IPS DF 6.9 (cell line): ENCODE measurements at regions not wholly inside any gene's neighbourhood (a gene's known extent, or its start where the extent isn't known, plus 50 kb on each side); places are given as distances from the start of the nearest gene placed in this dataset.

ENCODE experiments used
- DNase-seq: peaks from one replicate; pipeline ENCODE4 v3.0.0-alpha.2; 2013; ENCODE audit warnings: low read depth, low spot score
- H3K27ac ChIP-seq: one replicate; pipeline ENCODE4 v1.5.1; 2013; ENCODE audit warnings: low read length, control low read depth
- H3K27me3 ChIP-seq: 2 replicates; pipeline ENCODE4 v1.6.1; 2013; ENCODE audit warnings: mild to moderate bottlenecking, low read length; ENCODE audit not compliant: control insufficient read depth, insufficient read depth
- H3K36me3 ChIP-seq: 2 replicates; pipeline ENCODE4 v1.6.1; 2013; ENCODE audit warnings: low read length; ENCODE audit not compliant: control insufficient read depth, insufficient read depth
- H3K4me1 ChIP-seq: 2 replicates; pipeline ENCODE4 v1.6.1; 2013; ENCODE audit warnings: low read length; ENCODE audit not compliant: control insufficient read depth, insufficient read depth
- H3K4me3 ChIP-seq: 2 replicates; pipeline ENCODE4 v1.5.1; 2013; ENCODE audit warnings: mild to moderate bottlenecking, low read length
- H3K9me3 ChIP-seq: 2 replicates; pipeline ENCODE4 v1.6.1; 2013; ENCODE audit warnings: low read length, inconsistent platforms; ENCODE audit not compliant: control insufficient read depth, insufficient read depth
- WGBS: extraction: QIAGEN DNeasy Blood & Tissue Kit; methylation state at CpG from one replicate; pipeline ENCODE4 v1.1.7; 2013; ENCODE audit warnings: mixed read lengths, missing lambda C conversion rate; ENCODE audit not compliant: insufficient read length, insufficient coverage; 5-methylcytosine and 5-hydroxymethylcytosine counted together

DNA sequence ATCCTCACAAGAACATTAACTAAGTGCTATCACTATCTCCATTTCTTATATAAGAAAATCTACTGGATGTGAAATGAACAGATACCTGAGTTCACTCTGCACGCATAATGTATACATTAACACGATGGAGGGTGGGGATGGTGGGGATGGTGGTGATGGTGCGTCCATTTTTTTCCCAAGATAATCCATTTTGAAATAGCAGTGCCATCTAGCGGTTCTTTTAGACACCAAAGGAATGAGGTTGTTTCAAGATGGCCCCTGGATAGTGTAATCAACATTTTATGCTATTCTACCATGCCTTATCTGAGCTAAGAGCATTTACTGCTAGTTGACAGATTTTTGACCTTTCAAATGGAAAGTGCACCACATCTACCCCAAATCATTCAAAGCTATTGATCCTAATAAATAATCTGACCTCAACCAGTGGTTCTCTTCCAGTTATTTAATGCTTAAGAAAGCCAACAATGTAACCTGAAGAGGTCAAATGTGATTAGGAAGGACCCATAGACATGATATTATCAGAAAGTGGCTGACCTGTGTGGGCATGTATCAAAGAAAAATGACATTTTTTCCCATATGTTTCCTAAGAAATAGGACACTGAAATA lies 714.7 kb upstream of the TENM4 start:
- no peaks in the 10 kb centered on the region for H3K36me3 ChIP-seq
- DNase-seq: no peak
- no peak overlapping the region for H3K27ac ChIP-seq
- peaks cover 3% of the 10 kb centered on the region; the same call in 1 of the 2 replicates for H3K4me1 ChIP-seq
- WGBS: no CpG with 5 or more reads among the region's 4 CpGs
- H3K9me3 ChIP-seq: no peaks in the 10 kb centered on the region
- H3K4me3 ChIP-seq: no peak overlapping the region
- H3K27me3 ChIP-seq: no peaks in the 10 kb centered on the region

DNA sequence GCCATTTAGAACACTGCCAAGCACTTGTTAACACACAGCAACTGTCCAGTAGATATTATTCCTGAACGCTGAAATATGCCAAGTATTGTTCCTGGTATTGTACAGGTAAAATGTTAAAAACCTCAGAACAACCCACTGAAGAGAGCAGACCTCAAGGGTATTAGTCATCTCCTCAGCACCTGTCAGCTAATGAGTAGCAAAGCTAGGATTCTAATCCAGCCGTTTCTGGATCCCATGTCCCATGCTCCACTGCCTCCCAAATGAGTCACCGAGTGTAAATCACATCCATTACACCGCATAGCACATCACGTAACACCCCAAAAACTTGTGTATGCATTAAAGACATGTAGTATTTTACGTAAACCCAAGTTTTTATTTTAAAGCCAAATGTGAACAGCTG lies 705.4 kb upstream of the TENM4 start:
- no peaks in the 10 kb centered on the region for H3K27me3 ChIP-seq
- H3K27ac ChIP-seq: no peak overlapping the region
- WGBS: no CpG with 5 or more reads among the region's 6 CpGs
- H3K36me3 ChIP-seq: no peaks in the 10 kb centered on the region
- DNase-seq: no peak
- no peaks in the 10 kb centered on the region for H3K4me1 ChIP-seq
- H3K9me3 ChIP-seq: no peaks in the 10 kb centered on the region
- no peak overlapping the region for H3K4me3 ChIP-seq

DNA sequence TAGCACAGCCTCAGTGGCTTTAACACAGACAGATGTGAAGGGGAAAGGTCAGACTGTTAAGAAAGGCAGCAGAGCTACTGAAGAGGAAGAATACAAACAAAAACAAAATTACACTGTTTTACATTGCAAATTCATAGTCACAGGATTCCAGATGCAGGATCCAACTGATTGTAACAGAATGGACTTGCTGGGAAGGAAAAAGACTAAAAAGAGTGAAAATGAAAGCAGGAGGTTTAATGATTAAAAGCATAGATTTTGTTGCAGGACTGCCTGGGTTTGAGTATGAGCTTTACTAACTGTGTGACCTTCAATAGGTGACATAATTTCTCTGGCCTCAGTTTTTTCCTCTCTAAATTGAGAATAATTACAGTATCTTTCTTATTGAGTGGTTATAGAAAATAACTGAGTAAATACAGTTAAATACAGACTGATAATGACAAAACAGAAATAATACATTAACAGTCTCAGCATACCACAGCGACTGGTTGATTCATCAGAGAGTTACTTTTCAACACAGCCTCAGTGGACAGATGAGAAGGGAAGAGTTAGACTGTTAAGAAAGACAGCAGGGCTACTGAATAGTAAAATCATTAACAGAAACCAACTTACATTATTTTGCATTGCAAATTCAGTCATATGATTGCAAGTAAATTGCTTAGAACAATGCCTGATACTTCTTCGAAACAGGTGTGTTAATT lies 704.2 kb upstream of the TENM4 start:
- Histone ChIP-seq H3K36me3 (no peaks in the 10 kb centered on the region), H3K27me3 (no peaks in the 10 kb centered on the region), H3K9me3 (no peaks in the 10 kb centered on the region), H3K4me3 (no peak overlapping the region), H3K27ac (no peak overlapping the region), H3K4me1 (no peaks in the 10 kb centered on the region)
- no CpG with 5 or more reads among the region's 2 CpGs for WGBS
- no peak for DNase-seq

DNA sequence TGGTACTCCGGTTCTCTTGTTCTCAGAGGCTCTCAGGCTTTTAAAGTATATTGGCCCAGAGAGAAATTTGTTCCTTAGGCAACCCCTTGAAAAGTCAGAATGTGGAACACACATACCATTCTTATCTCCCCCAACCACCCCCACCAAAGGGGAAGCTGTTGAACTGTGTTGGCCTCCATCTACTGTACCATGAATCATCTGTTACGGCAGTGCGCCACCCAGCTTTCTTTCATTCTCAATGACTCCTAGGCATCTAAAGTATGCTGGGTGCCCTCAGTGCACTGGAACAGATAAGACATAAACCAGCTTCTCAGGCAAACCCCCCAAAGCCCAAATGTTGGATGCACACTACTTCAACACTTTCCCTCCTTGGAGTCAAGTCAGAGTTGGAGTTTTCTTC lies 696.2 kb upstream of the TENM4 start:
- no CpG with 5 or more reads among the region's 3 CpGs for WGBS
- H3K4me1 ChIP-seq: no peaks in the 10 kb centered on the region
- no peak for DNase-seq

GRCh38 chr11:80129396-80129795 lies 688.6 kb upstream of the TENM4 start:
- H3K4me3 ChIP-seq: no peak overlapping the region
- H3K27ac ChIP-seq: no peak overlapping the region
- no peaks in the 10 kb centered on the region for H3K4me1 ChIP-seq
- H3K9me3 ChIP-seq: no peaks in the 10 kb centered on the region
- no peak for DNase-seq
- no peaks in the 10 kb centered on the region for H3K36me3 ChIP-seq
- H3K27me3 ChIP-seq: no peaks in the 10 kb centered on the region

More for the DNA sequence above, 696.2 kb upstream of the TENM4 start:
- Histone ChIP-seq H3K9me3 (no peaks in the 10 kb centered on the region), H3K36me3 (no peaks in the 10 kb centered on the region), H3K27ac (no peak overlapping the region), H3K27me3 (no peaks in the 10 kb centered on the region), H3K4me3 (no peak overlapping the region)

GRCh38 chr11:80122211-80122610 lies 681.4 kb upstream of the TENM4 start:
- Histone ChIP-seq H3K4me3 (no peak overlapping the region), H3K36me3 (no peaks in the 10 kb centered on the region), H3K4me1 (no peaks in the 10 kb centered on the region; the same call in 1 of the 2 replicates), H3K27me3 (no peaks in the 10 kb centered on the region), H3K9me3 (no peaks in the 10 kb centered on the region), H3K27ac (no peak overlapping the region)
- WGBS: no CpG with 5 or more reads among the region's 2 CpGs
- no peak for DNase-seq

- H3K27me3 ChIP-seq: no peaks in the 10 kb centered on the region
- H3K9me3 ChIP-seq: no peaks in the 10 kb centered on the region
- no peak overlapping the region for H3K4me3 ChIP-seq
- H3K4me1 ChIP-seq: no peaks in the 10 kb centered on the region; the same call in 1 of the 2 replicates
- no peaks in the 10 kb centered on the region for H3K36me3 ChIP-seq
- no CpG with 5 or more reads among the region's 2 CpGs for WGBS
- no peak overlapping the region for H3K27ac ChIP-seq
- no peak for DNase-seq
These were observed 677.2 kb upstream of the TENM4 start for GRCh38 chr11:80118073-80118472.

- no peaks in the 10 kb centered on the region for H3K9me3 ChIP-seq
- H3K4me1 ChIP-seq: no peaks in the 10 kb centered on the region; the same call in 1 of the 2 replicates
- H3K36me3 ChIP-seq: no peaks in the 10 kb centered on the region
- no peak overlapping the region for H3K4me3 ChIP-seq
- no peak overlapping the region for H3K27ac ChIP-seq
- WGBS: no CpG with 5 or more reads among the region's 3 CpGs
- H3K27me3 ChIP-seq: no peaks in the 10 kb centered on the region
- no peak for DNase-seq
These were observed 676.0 kb upstream of the TENM4 start for GRCh38 chr11:80116796-80117195.

GRCh38 chr11:80109652-80110051 lies 668.8 kb upstream of the TENM4 start:
- Histone ChIP-seq H3K4me1 (no peaks in the 10 kb centered on the region), H3K27ac (no peak overlapping the region)
- no CpG with 5 or more reads among the region's 4 CpGs for WGBS

DNA sequence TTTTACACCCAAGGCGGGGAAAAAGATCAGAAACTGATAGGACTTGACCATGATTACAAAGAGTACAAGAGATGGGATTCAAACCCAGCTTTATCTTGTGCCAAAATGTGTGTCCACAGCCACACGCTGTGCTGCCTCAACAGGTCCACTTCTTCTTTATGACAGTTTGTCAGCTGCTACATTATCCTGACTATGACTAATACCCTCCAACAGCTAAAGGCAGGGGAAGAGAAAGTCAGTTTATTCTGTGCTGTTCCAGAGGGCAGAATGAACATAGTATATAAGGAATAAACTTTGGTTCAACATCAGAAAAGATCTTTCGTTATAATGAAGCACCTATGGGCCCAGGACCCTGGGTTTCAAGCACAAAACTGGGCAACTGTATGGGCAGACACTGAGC lies 668.2 kb upstream of the TENM4 start:
- DNase-seq: no peak
- Histone ChIP-seq H3K9me3 (no peaks in the 10 kb centered on the region), H3K4me3 (no peak overlapping the region), H3K36me3 (no peaks in the 10 kb centered on the region), H3K27ac (no peak overlapping the region), H3K4me1 (no peaks in the 10 kb centered on the region), H3K27me3 (no peaks in the 10 kb centered on the region)
- WGBS: no CpG with 5 or more reads among the region's 3 CpGs

More at GRCh38 chr11:80109652-80110051, 668.8 kb upstream of the TENM4 start:
- Histone ChIP-seq H3K4me3 (no peak overlapping the region), H3K9me3 (no peaks in the 10 kb centered on the region), H3K36me3 (no peaks in the 10 kb centered on the region), H3K27me3 (no peaks in the 10 kb centered on the region)
- DNase-seq: no peak

DNA sequence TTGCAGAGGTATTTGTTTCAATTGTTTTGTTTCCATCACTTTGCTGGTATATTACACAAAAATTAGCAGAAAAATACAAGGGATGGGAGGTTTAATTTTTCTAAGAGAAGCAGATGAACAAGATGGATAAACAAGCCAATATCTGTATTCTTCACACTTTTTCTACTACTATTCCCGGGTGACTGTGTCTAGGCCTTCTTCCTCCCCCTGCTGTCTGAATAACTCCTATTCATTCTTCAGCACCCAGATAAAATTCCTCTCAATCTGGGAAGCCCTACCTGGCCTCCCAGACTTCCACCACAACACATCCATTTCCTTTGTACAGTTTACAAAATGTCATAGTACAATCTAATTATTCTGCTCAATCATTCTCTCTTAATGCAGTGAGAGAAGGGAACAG lies 666.6 kb upstream of the TENM4 start:
- Histone ChIP-seq H3K4me1 (no peaks in the 10 kb centered on the region), H3K27me3 (no peaks in the 10 kb centered on the region), H3K36me3 (no peaks in the 10 kb centered on the region), H3K4me3 (no peak overlapping the region), H3K9me3 (no peaks in the 10 kb centered on the region), H3K27ac (no peak overlapping the region)
- WGBS: no CpG with 5 or more reads among the region's 1 CpG
- DNase-seq: no peak
